AG09309 (cell line): ENCODE measurements at regions not wholly inside any gene's neighbourhood (a gene's known extent, or its start where the extent isn't known, plus 50 kb on each side); places are given as distances from the start of the nearest gene placed in this dataset.

Experiments
- DNase-seq: peaks from one replicate; pipeline ENCODE4 v3.0.0-alpha.2; 2010; ENCODE audit warnings: low read depth
- H3K4me3 ChIP-seq: 2 replicates; pipeline ENCODE4 v1.5.1; 2011; ENCODE audit warnings: mild to moderate bottlenecking, low read depth, low read length, moderate library complexity; ENCODE audit not compliant: control insufficient read depth
- TF ChIP-seq, protein P1 (sequence below): IDR thresholded peaks from 2 replicates; pipeline ENCODE4 v1.5.1; 2011; ENCODE audit warnings: mild to moderate bottlenecking, low read depth, low read length, inconsistent platforms; ENCODE audit not compliant: insufficient read depth, control insufficient read depth; ENCODE audit errors: missing control alignments

DNA sequence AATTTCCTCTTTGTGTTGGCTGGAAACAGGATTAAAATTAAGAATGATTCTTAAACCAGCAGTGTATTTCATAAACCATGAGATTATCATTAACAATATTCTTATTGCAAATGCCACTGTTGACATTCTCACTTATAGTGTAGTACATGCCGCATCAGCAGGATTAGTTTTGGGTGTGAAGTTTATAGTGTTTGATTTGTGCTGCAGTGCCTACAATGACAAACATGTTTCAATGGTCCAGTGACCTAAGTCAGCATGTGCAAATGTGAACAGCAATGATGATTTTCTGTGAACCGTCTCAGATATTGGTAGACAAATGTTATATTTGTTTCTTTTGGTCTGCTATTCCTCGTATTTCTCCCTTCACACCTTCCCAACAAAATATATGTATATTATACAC lies 49.8 kb upstream of the TDRD3 start:
- no peak for DNase-seq
- H3K4me3 ChIP-seq = no peak overlapping the region
- TF ChIP-seq, protein P1, sequence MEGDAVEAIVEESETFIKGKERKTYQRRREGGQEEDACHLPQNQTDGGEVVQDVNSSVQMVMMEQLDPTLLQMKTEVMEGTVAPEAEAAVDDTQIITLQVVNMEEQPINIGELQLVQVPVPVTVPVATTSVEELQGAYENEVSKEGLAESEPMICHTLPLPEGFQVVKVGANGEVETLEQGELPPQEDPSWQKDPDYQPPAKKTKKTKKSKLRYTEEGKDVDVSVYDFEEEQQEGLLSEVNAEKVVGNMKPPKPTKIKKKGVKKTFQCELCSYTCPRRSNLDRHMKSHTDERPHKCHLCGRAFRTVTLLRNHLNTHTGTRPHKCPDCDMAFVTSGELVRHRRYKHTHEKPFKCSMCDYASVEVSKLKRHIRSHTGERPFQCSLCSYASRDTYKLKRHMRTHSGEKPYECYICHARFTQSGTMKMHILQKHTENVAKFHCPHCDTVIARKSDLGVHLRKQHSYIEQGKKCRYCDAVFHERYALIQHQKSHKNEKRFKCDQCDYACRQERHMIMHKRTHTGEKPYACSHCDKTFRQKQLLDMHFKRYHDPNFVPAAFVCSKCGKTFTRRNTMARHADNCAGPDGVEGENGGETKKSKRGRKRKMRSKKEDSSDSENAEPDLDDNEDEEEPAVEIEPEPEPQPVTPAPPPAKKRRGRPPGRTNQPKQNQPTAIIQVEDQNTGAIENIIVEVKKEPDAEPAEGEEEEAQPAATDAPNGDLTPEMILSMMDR = no peak
